Nucleus accumbens (tissue), 56 donors: ENCODE measurements at regions not wholly inside any gene's neighbourhood (a gene's known extent, or its start where the extent isn't known, plus 50 kb on each side); places are given as distances from the start of the nearest gene placed in this dataset.
A peak's percentile ranks its signal among the peaks of the same experiment; 100 is the strongest.

Experiments
- DNase-seq, 56 donors: peaks; one replicate each; lab custom pipeline; 2025; lab: John Stamatoyannopoulos, UW

DNA sequence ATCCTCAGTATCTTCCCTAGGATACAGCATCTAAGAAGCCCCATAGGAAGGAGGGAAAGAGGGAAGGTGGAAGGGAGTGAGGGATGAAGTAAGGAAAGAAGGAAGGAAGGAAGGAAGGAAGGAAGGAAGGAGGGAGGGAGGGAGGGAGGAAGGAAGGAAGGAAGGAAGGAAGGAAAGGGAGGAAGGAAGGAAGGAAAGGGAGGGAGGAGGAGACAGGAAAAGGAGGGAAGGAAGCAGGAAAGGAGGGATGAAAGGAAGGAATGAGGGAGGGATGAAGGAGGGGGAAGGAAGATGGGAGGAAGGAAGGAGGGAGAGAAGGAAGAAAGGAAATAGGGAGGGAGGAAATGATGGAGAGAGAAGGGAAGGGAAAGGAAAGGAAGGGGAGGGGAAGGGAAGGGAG lies 455.6 kb upstream of the ZMIZ1 start:
- no peak for DNase-seq

DNA sequence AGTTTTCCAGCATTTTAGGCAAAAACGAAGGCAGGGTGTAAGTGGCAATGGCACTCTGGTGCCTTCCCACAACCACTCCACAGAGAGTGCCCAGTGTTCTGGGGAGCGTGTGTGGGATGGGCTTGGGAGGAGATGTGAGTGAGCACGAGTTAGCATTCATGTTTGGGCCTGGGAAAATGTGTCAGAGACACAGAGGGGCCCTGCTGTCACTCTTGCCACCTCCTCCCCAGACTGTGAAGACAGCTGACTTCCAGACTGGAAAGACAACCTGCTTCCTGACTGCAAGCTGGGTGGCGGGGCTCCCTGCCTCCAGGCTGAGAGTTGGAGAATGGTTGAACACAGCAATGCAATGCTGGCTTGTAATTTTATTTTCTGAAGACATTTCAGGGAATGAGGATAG lies 454.5 kb upstream of the ZMIZ1 start:
- no peak for DNase-seq

DNA sequence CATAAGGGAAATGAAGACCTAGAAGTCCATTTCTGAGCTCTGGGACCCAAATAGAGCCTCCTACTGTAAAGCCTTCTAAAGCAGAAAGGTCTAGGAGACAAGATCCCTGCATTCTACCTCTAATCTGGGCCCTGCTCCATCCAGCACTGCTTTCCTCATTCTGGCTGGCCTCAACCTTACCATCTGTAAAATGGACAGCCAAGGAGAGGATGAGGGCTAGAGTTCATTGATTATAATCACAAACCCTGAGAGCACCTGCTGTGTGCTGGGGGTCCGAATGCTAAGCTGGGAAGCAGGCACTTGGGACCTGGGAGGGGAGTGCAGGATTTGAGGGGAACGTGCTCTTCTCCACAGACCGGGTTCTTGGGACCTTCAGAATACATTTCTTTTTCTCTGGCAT lies 454.0 kb upstream of the ZMIZ1 start:
- no peak for DNase-seq

DNA sequence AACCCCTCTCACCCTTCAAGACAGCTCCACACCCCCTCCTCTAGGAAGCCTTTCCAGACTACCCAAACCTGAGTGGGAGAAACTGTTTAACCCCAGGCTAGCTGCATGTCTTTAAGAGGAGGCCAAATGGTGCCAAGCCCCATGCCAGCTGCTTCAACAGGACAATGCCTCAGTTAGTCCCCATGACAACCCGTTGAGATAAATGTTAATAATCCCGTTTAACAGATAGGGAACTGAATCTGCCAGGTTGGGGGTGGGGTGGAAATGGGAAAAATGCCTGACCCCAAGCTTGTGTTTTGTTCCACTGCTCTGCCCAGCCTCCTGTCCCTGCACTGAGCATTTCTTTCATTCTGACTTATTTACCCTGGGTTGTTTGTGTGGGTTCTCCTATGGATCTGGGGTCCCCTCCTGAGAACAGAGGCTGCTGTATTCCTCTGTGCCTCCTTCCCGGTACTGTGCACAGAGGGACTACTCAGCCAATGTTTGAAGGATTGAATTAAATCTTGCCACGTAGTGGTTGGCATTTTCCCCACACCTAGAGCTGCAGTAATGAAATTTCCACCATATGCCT lies 452.6 kb upstream of the ZMIZ1 start:
- peak in 1 of 56 donors; percentile 4 for DNase-seq

DNA sequence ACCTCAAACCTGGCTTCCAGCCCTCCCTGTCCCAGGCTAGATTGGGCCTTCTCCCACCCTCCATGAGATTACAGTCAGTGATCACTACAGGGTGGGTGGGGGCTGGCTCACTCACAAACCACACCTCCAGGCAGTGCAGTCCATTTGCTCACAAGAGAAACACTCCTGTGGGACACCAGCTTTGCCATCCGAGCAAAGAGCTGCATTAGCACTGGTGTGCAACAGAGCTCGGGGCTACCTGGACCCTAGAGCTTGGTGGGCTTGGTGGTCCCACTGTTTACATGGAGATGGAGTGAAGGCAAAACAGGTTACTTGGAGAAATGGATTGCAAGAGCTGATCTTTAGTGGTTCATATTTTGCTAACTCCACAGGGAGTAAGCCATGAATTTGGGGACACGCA lies 451.7 kb upstream of the ZMIZ1 start:
- no peak for DNase-seq

DNA sequence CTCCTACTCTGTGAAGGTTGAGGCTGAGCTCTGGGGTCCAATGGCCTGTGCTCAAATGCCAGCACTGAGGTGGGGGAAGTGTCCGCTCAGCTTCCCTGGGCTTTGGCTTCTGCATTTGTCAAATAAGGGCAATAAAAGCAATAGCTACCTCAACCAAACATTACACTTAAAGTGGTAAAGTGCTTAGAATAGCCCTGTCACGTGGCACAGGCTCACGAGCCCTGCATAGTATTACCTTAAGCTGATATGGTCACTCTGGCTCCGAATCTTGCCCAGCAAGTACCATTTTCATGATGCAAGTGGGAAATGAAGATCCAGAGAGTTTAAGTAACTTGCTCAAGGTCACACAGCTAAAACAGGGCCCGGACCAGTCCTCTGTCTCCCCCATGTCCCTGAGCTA lies 451.1 kb upstream of the ZMIZ1 start:
- DNase-seq, result no peak

DNA sequence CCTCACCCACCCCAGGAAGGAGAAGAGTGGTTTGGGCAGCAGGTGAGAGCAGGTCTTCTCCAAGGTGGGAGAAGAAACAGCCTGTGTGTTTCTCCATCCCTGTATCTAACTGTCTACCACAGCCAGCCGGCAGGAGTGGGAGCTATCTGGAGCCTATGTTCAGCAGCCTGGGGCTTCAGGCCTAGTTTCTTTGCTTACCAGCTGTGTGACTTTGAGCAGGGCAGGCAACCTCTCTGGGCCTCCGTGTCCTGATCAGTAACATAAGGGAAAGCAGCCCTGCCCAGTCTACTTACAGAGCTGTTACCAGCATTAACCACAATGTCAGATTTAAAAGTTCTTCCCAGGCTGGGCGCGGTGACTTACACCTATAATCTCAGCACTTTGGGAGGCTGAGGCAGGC lies 450.7 kb upstream of the ZMIZ1 start:
- no peak for DNase-seq

DNA sequence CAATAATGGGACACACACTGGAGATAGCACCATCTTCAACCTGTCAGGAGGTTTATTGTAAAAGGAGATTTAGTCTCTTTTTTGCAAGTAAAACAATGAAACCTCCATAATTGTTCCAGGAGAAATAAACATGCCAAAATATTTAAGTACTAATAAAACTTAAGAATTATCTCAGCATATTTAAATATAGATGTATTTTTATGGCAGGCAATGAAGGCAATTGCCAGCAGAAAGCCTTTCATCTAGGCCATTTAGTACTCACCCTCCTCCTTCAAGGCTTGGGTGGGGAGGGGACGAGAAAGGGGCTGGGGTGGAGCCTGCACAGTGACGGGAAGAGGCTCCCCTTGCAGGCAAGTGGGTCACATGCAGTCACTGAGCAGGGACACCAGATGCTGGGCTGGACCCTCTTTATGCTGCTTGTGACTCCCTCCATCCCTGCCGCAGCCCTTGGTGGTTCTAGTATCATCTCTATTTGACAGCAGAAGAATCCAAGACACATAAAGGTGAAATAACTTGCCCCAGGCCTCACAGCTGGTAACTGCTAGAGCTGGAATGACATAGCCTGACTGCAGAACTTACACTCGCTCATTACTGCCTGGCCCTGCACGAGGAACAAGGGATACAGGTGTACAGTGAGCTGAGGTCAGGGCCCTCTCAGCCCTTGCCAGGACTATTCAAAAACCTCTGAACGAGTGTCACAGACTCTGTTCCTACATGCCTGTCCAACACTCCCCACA lies 449.5 kb upstream of the ZMIZ1 start:
- no peak for DNase-seq

DNA sequence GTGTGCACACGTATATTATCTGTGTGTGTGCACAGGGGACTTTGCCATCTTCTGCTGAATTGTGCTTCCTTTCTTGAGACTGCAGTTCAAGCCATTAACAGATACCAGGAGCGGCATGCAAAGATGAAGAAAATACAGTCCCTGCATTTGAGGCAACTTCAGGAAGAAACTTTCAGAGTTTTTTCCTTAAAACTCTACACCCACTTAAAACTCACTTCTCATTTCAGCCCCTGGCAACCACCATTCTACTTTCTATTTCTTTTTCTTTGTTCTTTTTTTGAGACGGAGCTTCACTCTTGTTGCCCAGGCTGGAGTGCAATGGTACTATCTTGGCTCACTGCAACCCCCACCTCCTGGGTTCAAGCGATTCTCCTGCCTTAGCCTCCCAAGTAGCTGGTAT lies 448.9 kb upstream of the ZMIZ1 start:
- no peak for DNase-seq

DNA sequence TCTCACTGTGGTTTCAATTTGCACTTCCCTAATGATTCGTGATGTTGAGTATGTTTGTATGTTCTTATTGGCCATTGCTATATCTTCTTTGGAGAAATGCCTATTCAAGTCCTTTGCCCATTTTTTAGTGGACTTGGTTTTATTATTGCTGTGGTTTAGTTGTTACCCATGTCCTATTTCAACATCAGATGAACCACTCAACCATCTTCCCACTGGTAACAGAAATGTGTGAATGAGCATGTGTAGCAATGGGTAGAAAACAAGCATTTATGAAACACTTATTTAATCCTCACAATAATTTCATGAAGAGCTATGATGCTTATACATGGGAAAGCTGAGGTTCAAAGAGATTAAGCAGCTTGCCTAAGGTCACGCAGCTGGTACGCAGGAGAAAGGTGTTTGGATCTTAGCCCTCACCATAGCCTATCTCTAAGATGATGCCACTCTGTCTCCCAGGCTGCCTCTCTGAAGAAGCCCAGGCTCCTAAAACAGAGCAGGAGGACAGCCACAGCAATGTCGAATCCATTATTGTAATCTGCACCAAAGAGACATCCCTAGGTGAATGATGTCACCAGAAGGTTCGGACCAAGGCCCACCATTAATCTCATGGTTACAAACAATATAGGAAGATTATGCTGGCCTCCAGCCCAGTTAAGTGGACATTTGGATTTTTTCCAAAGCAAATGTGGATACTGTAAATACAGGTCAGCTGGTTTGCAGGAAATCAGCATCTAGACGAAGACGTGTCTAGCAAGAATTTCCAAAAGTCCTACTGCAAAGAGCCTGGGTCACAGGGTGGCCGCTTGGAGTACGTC lies 447.6 kb upstream of the ZMIZ1 start:
- no peak for DNase-seq

DNA sequence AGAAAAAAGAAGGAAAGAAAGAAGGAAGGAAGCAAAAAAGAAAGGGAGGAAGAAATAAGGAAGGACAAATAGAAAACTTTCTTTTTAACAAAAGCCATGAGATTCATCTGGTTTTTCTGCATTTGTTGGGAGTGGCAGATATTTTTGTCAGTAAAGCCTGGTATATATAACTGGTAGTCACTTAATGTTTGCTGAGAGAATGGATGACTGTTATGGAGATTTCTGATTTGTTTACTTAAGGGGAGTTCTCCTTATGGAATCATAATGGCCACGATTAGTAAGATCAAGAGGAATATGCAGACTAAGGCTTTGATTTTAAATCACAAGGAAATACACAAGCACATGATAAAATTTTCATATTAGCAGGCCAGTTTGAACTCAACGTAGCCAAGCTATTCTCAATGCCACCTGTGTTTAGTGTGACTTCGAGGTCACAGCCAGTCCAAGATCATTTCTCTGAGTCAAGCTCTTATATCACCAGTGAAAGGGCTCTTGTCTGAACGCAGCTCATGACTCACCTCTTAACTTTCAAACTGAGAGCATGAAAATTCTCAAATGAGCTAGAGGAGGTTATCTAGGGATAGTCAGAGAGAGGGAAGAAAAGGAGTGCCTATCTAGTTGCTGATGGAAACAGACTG lies 445.1 kb upstream of the ZMIZ1 start:
- peak in 1 of 56 donors; percentile 10 for DNase-seq

DNA sequence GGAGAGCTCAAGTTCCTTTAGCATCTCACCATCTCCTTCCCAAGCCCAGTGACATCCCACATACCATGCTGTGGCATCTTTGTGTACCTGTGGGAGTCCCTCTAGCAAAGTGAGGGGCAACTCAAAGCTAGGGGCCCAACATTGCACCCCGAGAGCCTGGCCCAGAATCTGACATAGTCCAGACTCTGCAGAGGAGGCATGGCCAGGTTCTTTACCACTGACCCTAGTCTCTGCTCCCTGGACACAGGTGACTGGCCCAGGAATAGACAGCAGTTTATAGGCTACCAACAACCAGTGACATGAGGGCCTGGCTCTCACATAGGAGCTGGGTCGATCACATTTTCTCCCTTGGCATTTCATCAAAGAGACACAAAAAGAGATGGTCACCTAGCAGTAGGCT lies 444.0 kb upstream of the ZMIZ1 start:
- DNase-seq, result no peak

DNA sequence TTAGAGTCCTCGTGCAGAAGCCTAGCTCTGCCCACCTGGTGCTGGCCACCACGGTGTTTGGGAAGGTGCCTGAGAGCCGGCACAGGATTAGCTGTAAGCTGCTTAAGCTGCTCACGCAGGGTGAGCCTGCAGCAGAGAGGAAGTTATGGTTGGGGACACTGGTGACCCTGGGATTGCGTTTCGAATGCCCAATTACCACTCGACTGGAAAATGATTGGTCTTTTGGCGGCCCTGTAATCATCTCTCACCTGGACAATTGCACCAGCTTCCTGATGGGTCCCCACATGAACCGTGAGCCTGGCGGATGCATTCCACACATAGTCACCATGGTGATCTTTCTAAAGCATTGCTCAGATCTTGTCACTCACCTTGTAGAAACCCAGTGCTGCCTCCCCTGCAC lies 442.3 kb upstream of the ZMIZ1 start:
- DNase-seq, result no peak

DNA sequence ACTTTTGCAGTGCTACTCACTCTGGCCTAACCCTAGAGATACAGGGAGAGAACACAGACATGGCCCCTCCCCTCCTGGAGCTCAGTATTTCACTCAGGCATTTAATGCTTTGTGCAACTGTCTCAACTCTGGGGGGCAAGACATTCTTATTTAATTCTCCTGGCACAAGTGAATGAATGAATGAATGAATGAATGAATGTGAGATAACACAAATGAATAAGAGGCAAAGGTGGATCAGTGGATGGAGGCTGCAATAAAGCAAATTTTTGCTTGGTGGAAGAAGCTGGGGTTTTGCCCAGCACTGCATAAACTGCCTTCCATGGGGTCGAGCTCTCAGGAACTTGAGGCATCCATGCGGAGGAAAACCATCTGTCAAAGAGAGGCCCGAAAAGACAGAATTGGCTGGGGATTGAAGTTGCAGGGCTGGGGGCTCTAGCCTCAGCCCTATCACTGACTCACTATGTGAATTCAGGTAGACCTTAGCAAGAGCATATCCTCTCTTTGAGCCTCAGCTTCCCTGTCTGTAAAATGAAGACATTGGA lies 441.4 kb upstream of the ZMIZ1 start:
- DNase-seq, result no peak

DNA sequence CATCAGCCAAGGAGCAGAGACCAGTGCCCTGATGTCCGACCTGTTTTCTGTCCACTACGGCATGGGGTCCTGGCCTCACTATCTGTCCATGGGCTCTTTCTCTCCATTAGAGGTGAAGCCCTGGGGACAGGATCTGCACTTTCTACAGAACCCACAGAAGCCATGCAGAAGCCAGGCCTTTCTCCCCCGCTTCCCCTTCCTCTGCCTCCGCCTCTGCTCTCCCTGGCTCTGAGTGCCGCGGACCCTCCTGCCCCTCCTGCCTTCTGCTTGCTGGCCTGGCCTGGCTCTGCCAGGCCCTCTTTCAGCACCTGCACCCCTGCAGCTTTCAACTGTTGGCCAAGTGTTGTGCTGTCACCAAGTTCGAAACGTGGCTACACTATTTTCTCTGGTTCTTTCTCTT lies 439.8 kb upstream of the ZMIZ1 start:
- DNase-seq, result no peak

DNA sequence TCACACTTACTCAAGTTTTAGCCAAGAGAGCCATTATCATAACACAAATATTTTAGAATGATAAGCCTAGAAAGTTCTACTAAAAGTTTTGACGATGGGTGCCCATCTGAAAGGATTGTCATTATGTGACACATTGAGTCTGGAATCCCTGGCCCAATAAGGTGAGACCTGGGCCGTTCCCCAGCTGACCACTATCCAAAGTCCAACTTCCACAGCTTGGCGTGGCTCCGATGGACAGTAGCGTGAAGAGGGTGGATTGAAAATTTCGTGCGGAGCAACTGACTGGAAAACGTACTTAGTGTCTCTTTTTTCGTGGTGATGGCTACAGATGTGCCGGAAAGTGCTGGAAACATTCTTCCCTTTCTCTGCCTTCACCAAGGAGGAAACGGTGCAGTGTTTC lies 439.0 kb upstream of the ZMIZ1 start:
- no peak for DNase-seq

DNA sequence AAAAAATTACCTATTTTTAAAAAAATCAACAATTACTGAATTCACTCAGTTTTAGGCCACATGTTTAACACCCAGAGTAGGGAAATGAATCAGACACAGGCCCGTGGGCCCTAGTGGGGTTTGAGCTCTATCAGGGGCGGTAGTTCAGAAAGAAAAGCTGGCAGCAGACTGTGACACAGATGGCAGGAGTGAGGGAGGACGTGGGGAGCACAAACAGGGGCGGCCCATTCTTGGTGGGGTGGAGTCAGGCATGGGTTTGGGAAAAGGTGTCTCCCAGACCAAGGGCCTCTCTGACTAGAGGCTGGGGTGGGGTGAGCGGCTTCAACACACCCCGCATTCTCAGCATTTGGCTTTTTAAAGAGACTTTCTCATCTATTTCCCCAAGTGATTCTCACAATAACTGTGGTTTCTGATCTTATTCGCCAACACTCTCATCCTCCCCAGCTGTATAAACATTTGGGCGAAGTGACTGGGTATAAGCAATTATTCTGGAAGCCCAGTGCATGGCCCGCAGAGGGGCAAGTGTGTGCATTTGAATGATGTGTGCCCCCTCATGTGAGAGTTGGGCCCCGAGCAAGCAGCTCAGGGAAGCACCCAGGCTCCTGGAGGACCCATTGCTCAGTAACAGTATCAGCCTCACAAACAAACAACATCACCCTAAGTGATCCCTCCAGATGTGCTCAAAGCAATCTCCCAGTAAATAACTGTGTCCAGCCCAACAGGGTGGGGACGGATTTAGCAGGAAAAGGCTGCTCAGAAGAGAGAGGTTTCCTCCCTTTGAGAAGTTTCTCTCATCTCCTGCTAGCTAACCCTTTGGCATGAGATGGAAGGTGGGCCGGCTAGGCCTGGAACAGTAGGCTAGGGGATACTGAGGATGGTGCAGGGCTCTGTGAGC lies 437.6 kb upstream of the ZMIZ1 start:
- DNase-seq, result no peak

DNA sequence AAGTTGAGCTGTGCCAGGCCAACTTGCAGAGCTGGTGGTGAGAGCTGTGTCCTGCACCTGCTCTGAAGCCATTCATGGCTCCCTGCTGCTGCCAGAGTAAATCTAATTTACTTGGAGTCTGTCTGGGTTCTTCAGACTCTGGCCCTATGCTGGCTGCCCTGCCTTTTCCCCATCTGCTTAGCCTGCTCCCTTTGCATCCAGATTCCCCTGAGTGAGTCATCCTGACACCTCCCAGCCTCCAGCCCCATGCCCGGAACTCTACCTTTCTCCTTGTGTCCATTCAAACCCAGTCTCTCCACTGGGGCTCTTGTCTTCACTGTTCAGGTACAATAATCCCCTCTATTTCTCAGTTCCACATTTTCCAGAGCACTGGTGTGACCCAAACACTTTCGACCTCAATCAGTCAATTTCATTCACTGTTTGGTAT lies 434.4 kb upstream of the ZMIZ1 start:
- DNase-seq, result no peak

DNA sequence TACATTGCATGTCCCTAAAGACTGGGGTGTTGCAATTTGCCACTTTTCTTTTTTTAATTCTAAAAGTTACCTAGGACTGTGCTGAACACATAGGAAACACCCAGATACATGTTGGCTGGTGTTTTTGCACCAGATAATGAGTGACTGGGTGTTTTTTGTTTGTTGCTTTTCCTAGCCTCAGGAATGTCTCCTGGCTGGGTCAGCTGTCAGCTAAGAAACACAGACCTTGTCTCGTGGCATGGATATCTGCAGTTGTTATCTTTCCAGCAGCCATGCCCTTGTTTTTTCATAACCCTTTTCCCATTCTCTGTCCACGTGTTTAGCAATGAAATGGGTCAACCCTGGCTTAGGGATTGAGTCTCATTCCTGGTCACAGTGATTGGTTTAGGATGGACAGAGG lies 433.9 kb upstream of the ZMIZ1 start:
- DNase-seq, result no peak

DNA sequence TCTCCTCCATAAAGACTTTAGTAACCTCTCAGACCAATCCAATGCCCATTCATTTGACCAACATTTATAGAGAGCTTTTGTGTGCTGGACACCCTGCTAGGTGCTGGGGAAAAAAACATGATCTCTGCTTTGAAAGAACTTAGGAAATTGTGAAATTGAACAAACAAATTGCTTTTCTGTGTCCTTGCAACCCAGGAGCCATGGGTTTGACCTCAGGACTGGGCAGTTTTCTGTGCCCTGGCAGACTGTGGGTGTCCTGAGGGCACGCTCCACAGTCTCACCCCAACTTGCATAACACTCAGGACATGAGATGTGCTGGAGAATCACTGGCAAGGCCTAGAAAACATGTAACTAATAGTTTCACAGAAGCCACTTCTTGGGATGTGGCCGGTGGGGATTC lies 429.1 kb upstream of the ZMIZ1 start:
- no peak for DNase-seq
